ENCODE measurements at regions not wholly inside any gene's neighbourhood (a gene's known extent, or its start where the extent isn't known, plus 50 kb on each side); places are given as distances from the start of the nearest gene placed in this dataset.

GRCh38 chr16:48829336-48830310 is 219.6 kb upstream of the N4BP1 start:
- no peak for DNase-seq (ENCODE audit: low read depth)

- no peak for DNase-seq (ENCODE audit: low read depth)
These were observed 214.3 kb upstream of the N4BP1 start for GRCh38 chr16:48824271-48824670.

GRCh38 chr16:48822431-48822830 is 212.5 kb upstream of the N4BP1 start:
- DNase-seq (ENCODE audit: low read depth) = no peak

GRCh38 chr16:48820379-48820778 is 210.4 kb upstream of the N4BP1 start:
- no peak for DNase-seq (ENCODE audit: low read depth)

- DNase-seq (ENCODE audit: low read depth) = no peak
These were observed 208.3 kb upstream of the N4BP1 start for GRCh38 chr16:48818257-48818656.

GRCh38 chr16:48817032-48817431 is 207.1 kb upstream of the N4BP1 start:
- no peak for DNase-seq (ENCODE audit: low read depth)

- DNase-seq (ENCODE audit: low read depth) = no peak
These were observed 206.4 kb upstream of the N4BP1 start for GRCh38 chr16:48816393-48816792.

GRCh38 chr16:48814994-48815393 is 205.0 kb upstream of the N4BP1 start:
- no peak for DNase-seq (ENCODE audit: low read depth)

GRCh38 chr16:48813485-48813884 is 203.5 kb upstream of the N4BP1 start:
- DNase-seq (ENCODE audit: low read depth) = no peak

- DNase-seq (ENCODE audit: low read depth) = no peak
These were observed 202.9 kb upstream of the N4BP1 start for GRCh38 chr16:48812856-48813255.

GRCh38 chr16:48811478-48811877 is 201.5 kb upstream of the N4BP1 start:
- DNase-seq (ENCODE audit: low read depth) = no peak

GRCh38 chr16:48810803-48811453 is 200.9 kb upstream of the N4BP1 start:
- no peak for DNase-seq (ENCODE audit: low read depth)

GRCh38 chr16:48810436-48810802 is 200.4 kb upstream of the N4BP1 start:
- DNase-seq (ENCODE audit: low read depth) = no peak

GRCh38 chr16:48790151-48790550 is 180.2 kb upstream of the N4BP1 start:
- no peak for DNase-seq (ENCODE audit: low read depth)

- no peak for DNase-seq (ENCODE audit: low read depth)
These were observed 178.5 kb upstream of the N4BP1 start for GRCh38 chr16:48788475-48788874.

- DNase-seq (ENCODE audit: low read depth) = no peak
These were observed 135.6 kb upstream of the N4BP1 start for GRCh38 chr16:48745541-48745940.

- no peak for DNase-seq (ENCODE audit: low read depth)
These were observed 131.0 kb upstream of the N4BP1 start for GRCh38 chr16:48740964-48741363.

GRCh38 chr16:48734220-48734619 is 124.2 kb upstream of the N4BP1 start:
- DNase-seq (ENCODE audit: low read depth) = no peak

GRCh38 chr16:48704710-48705109 is 94.7 kb upstream of the N4BP1 start:
- DNase-seq (ENCODE audit: low read depth) = no peak

GRCh38 chr16:48687421-48688038 is 77.5 kb upstream of the N4BP1 start:
- DNase-seq (ENCODE audit: low read depth) = peak; percentile 41

GRCh38 chr16:48684148-48684547 is 74.2 kb upstream of the N4BP1 start:
- no peak for DNase-seq (ENCODE audit: low read depth)

GRCh38 chr16:48682971-48683370 is 73.0 kb upstream of the N4BP1 start:
- DNase-seq (ENCODE audit: low read depth) = no peak

GRCh38 chr16:48681520-48681919 is 71.5 kb upstream of the N4BP1 start:
- no peak for DNase-seq (ENCODE audit: low read depth)
